ENCODE measurements at regions not wholly inside any gene's neighbourhood (a gene's known extent, or its start where the extent isn't known, plus 50 kb on each side); places are given as distances from the start of the nearest gene placed in this dataset.

DNA sequence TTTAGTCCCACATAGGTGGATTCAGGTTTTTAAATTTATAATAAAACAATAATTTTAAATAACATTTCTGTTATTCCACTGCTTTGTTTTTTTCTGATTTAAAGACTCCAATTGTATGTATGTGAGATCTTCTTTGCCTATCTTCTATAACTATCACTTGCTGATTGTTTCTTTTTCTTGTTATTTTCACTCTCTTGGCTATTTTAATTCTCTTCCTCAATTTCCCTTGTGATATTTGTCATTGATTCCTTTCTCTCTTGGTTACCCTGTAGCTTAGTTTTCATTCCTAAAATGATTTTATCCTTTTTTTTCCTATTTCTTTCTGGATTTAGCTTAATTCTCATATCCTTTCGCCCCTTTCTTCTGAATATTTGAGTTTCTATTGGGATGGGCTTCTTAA lies 227.3 kb upstream of the TENT5A start:
- TF ChIP-seq L3MBTL2 (conservative IDR thresholded peaks at IDR 0.05) (no peak), SP1 (IDR thresholded peaks at IDR 0.05) (no peak), BHLHE40 (IDR thresholded peaks at IDR 0.05; ENCODE audit: borderline replicate concordance) (no peak), FOXK2 (IDR thresholded peaks at IDR 0.05) (no peak), SUZ12 (IDR thresholded peaks at IDR 0.05) (no peak), HDGF (IDR thresholded peaks at IDR 0.05; ENCODE audit: borderline replicate concordance) (no peak), LEF1 (IDR thresholded peaks at IDR 0.05; ENCODE audit: borderline replicate concordance) (no peak), ELF4 (IDR thresholded peaks at IDR 0.05) (no peak), ZNF384 (IDR thresholded peaks at IDR 0.05) (no peak), ARNT (IDR thresholded peaks at IDR 0.05) (no peak)
- TF ChIP-seq, protein P1, sequence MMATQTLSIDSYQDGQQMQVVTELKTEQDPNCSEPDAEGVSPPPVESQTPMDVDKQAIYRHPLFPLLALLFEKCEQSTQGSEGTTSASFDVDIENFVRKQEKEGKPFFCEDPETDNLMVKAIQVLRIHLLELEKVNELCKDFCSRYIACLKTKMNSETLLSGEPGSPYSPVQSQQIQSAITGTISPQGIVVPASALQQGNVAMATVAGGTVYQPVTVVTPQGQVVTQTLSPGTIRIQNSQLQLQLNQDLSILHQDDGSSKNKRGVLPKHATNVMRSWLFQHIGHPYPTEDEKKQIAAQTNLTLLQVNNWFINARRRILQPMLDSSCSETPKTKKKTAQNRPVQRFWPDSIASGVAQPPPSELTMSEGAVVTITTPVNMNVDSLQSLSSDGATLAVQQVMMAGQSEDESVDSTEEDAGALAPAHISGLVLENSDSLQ (IDR thresholded peaks at IDR 0.05): no peak
